AG09319 (cell line): ENCODE measurements at regions not wholly inside any gene's neighbourhood (a gene's known extent, or its start where the extent isn't known, plus 50 kb on each side); places are given as distances from the start of the nearest gene placed in this dataset.

Source experiments
- DNase-seq: peaks from one replicate; pipeline ENCODE4 v3.0.0-alpha.2; 2010; ENCODE audit warnings: low read depth; ENCODE audit errors: extremely low read depth
- TF ChIP-seq, protein P1 (sequence below): IDR thresholded peaks from 2 replicates; pipeline ENCODE4 v1.5.1; 2011; ENCODE audit warnings: low read depth, mild to moderate bottlenecking, inconsistent platforms, low read length, moderate library complexity

DNA sequence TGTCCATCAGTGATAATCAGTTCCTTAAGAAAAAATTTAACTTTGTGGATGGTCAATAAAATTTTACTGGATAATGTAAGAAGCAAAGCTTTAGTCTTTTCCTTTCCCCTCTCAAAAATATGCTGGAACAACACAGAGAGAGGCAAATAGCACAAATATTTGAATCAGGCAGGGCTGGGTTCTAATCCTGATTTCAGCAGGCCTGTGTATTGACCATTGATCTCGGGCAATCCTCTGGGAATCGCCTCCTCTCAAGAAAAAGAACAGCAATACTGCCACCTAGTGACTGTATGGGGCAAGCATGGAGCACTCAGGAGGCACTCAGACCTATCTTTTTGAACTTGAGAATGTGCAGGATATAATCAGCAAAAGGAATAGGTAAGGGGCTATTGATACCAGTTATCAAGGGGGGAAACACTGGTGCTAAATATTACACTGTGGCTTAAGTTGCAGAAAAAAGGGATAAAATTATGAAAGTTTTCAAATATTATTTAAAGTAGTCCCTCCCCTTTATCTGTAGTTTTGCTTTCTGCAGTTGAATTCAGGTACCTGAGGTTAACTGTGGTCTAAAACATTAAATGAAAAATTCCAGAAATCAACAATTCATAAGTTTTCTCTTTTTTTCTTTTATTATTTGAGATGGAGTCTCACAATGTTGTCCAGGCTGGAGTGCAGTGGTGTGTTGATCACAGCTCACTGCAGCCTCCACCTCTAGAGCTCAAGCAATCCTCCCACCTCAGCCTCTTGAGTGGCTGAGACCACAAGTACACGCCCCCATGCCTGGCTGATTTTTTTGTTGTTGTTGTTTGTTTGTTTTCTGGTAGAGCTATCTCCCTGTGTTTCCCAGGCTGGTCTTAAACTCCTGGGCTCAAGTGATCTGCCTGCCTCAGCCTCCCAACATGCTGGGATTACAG, 91.8 kb upstream of the NHSL1 start:
- TF ChIP-seq, protein P1, sequence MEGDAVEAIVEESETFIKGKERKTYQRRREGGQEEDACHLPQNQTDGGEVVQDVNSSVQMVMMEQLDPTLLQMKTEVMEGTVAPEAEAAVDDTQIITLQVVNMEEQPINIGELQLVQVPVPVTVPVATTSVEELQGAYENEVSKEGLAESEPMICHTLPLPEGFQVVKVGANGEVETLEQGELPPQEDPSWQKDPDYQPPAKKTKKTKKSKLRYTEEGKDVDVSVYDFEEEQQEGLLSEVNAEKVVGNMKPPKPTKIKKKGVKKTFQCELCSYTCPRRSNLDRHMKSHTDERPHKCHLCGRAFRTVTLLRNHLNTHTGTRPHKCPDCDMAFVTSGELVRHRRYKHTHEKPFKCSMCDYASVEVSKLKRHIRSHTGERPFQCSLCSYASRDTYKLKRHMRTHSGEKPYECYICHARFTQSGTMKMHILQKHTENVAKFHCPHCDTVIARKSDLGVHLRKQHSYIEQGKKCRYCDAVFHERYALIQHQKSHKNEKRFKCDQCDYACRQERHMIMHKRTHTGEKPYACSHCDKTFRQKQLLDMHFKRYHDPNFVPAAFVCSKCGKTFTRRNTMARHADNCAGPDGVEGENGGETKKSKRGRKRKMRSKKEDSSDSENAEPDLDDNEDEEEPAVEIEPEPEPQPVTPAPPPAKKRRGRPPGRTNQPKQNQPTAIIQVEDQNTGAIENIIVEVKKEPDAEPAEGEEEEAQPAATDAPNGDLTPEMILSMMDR = peak; percentile 90
- peak; percentile 41 for DNase-seq

DNA sequence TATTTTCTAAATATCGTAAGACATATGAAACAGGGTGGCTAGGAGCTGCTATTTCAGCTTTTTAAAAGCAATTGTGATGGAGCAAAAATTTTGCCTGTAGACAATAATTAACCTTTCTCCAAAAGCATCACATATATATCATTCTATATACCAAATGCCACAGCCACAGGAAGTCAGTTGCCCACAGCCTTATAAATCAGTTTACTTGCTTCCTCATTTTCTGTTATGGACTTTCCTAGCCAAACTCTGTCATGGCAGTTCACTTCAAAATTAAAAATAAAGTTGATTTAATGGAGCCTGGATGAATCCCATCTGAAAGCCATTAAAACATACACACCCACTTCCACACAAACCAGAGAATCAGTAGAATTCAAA, 93.4 kb upstream of the NHSL1 start:
- TF ChIP-seq, protein P1 = no peak
- DNase-seq = no peak

DNA sequence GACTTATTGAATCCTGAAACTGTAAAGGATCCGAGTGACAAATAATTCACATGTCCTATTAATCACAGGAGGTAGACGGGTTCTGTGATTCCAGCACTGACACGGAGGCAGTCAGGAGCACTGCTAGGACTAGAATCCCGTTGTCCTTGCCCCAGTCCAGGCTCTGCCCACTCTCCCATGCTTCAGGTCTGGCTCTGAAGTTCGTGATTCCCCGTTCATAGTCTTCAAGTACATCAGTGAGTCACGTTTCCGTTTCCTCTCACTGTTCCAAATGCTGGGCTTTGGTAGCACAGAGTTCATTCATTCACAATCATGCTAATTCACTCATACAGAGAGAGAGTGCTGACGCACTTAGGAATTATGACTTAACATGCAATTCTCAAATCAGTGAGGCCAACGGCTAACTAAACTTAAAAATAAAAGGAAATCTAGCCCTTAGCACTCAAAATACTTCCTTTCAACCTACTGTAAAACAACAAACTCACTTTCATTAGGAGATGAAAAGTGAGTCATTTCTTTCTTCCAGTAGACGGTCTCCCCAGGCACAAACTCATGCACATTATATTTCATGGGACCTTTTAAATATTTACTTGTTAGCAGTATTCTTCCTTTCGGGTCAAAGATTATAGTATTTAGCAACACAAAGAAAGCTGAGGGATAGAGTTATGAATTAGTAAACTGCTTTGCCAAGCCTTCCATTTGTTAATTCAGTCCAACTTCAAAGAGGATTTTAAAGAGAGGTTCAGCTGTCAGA, 94.0 kb upstream of the NHSL1 start:
- peak; percentile 93 for DNase-seq
- TF ChIP-seq, protein P1 = no peak

DNA sequence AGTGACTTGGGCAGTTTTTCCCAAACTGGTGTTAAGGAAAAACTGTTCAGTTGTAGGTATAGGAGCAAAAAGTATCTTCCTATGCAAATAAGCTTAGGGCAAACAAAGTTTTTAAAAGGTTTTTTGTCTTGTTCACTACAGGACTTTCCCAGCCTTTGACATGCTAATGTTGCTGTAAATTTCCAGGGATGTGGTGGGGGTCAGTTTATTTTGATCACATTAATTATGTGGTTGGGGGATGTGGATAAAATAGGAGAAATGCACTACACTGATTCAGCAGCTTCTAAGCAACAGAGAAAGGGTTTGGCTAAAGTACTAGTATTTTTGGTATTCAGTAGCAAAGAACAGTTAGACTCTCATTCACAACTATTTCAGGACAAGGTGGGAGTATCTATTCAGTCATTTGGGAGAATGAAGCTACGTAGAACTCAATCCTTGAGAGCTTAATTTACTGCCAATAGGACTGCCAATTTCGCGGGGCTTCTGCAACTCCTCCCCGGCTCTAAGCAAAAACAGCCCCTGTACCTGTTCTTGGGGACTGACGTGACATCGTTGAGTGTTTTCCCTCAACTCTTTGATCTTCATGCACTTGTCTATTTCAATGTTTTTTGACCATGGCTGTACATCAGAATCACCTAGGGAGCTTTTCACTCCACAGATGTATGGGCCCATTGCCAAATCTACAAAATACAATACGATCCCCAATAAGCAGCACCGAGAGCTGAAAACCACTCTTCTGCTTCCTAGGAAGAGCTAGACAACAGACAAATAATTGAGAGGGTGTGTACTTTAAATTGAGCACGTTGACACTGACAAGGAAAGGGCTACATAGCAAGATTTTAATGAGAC, 94.8 kb upstream of the NHSL1 start:
- TF ChIP-seq, protein P1 = no peak
- no peak for DNase-seq

DNA sequence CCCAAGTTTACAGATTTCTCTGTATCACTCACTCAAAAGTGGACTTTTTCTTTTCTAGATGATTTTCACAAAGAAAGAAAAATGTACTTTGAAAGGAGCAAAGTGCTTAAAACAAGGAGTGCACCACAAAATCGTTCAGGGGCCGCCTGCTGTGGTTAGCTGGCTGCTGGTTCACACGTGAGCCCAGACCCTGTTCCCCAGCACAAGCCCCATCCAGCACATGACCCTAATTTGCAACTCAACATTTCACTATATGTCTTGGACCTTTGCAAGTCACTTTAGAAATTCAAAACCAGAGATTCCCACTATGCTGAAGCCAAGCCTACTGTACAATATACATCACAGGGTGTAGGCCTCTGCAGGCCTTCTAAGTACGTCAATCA, 95.5 kb upstream of the NHSL1 start:
- TF ChIP-seq, protein P1 = no peak
- no peak for DNase-seq

DNA sequence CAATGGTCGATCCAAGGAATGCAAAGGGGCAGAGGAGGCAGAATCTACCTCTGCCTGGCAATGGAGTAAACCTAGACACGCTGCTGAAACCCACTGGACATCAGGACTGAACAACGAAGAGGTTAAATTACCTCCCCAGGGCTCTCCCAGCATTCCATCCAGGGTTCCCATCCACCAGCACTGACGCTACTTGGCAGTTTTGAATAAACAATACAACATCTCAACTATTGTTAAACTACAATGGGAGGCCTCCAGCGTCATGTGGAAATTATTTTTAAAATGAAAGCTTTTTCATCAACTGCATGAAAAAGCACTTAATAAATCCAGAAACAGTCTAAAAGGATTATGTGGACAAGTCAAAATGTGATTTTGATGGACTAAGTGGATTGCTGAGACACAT, 96.8 kb upstream of the NHSL1 start:
- TF ChIP-seq, protein P1 = no peak
- DNase-seq = no peak
